ENCODE measurements at regions not wholly inside any gene's neighbourhood (a gene's known extent, or its start where the extent isn't known, plus 50 kb on each side); places are given as distances from the start of the nearest gene placed in this dataset.

- H3K27me3 ChIP-seq (ENCODE audit: control insufficient read depth, insufficient read depth, low read length), result no peaks in the 10 kb centered on the region
- no peaks in the 10 kb centered on the region for H3K36me3 ChIP-seq (ENCODE audit: control insufficient read depth, insufficient read depth, low read length)
- H3K27ac ChIP-seq (ENCODE audit: low read length), result no peak overlapping the region
- no peak overlapping the region for H3K4me3 ChIP-seq (ENCODE audit: low read length)
- peaks cover 3% of the 10 kb centered on the region for H3K4me1 ChIP-seq (ENCODE audit: control insufficient read depth, insufficient read depth, low read length)
- no peak for DNase-seq (ENCODE audit: low read depth, low spot score)
- WGBS (ENCODE audit: insufficient coverage, insufficient read length), result no CpG with 5 or more reads among the region's 3 CpGs
- H3K9me3 ChIP-seq (ENCODE audit: control insufficient read depth, insufficient read depth, low read length), result no peaks in the 10 kb centered on the region
These were observed 247.4 kb upstream of the CHRNA7 start for GRCh38 chr15:31782951-31783350.

- H3K4me3 ChIP-seq (ENCODE audit: low read length), result no peak overlapping the region
- no peaks in the 10 kb centered on the region for H3K27me3 ChIP-seq (ENCODE audit: control insufficient read depth, insufficient read depth, low read length)
- H3K4me1 ChIP-seq (ENCODE audit: control insufficient read depth, insufficient read depth, low read length), result peaks cover 3% of the 10 kb centered on the region
- no peak for DNase-seq (ENCODE audit: low read depth, low spot score)
- H3K27ac ChIP-seq (ENCODE audit: low read length), result no peak overlapping the region
- no peaks in the 10 kb centered on the region for H3K9me3 ChIP-seq (ENCODE audit: control insufficient read depth, insufficient read depth, low read length)
- H3K36me3 ChIP-seq (ENCODE audit: control insufficient read depth, insufficient read depth, low read length), result no peaks in the 10 kb centered on the region
- no CpG with 5 or more reads among the region's 4 CpGs for whole genome bisulfite sequencing (ENCODE audit: insufficient coverage, insufficient read length)
These were observed 244.0 kb upstream of the CHRNA7 start for GRCh38 chr15:31786360-31786759.

GRCh38 chr15:31788104-31788503 lies 242.2 kb upstream of the CHRNA7 start:
- Histone ChIP-seq H3K36me3 (ENCODE audit: control insufficient read depth, insufficient read depth, low read length) (no peaks in the 10 kb centered on the region), H3K4me1 (ENCODE audit: control insufficient read depth, insufficient read depth, low read length) (peaks cover 3% of the 10 kb centered on the region; the same call in 1 of the 2 replicates), H3K4me3 (ENCODE audit: low read length) (no peak overlapping the region), H3K9me3 (ENCODE audit: control insufficient read depth, insufficient read depth, low read length) (no peaks in the 10 kb centered on the region), H3K27ac (ENCODE audit: low read length) (no peak overlapping the region), H3K27me3 (ENCODE audit: control insufficient read depth, insufficient read depth, low read length) (no peaks in the 10 kb centered on the region)
- no peak for DNase-seq (ENCODE audit: low read depth, low spot score)
- whole genome bisulfite sequencing (ENCODE audit: insufficient coverage, insufficient read length), result no CpG with 5 or more reads among the region's 3 CpGs

GRCh38 chr15:31792611-31793199 lies 237.6 kb upstream of the CHRNA7 start:
- Histone ChIP-seq H3K27ac (ENCODE audit: low read length) (no peak overlapping the region), H3K4me3 (ENCODE audit: low read length) (no peak overlapping the region), H3K4me1 (ENCODE audit: control insufficient read depth, insufficient read depth, low read length) (peaks cover 2% of the 10 kb centered on the region; the same call in 1 of the 2 replicates), H3K36me3 (ENCODE audit: control insufficient read depth, insufficient read depth, low read length) (no peaks in the 10 kb centered on the region), H3K9me3 (ENCODE audit: control insufficient read depth, insufficient read depth, low read length) (no peaks in the 10 kb centered on the region), H3K27me3 (ENCODE audit: control insufficient read depth, insufficient read depth, low read length) (no peaks in the 10 kb centered on the region)
- no CpG with 5 or more reads among the region's 9 CpGs for WGBS (ENCODE audit: insufficient coverage, insufficient read length)
- no peak for DNase-seq (ENCODE audit: low read depth, low spot score)

- H3K9me3 ChIP-seq (ENCODE audit: control insufficient read depth, insufficient read depth, low read length), result no peaks in the 10 kb centered on the region
- H3K36me3 ChIP-seq (ENCODE audit: control insufficient read depth, insufficient read depth, low read length), result no peaks in the 10 kb centered on the region
- DNase-seq (ENCODE audit: low read depth, low spot score), result no peak
- H3K4me3 ChIP-seq (ENCODE audit: low read length), result no peak overlapping the region
- no peaks in the 10 kb centered on the region for H3K27me3 ChIP-seq (ENCODE audit: control insufficient read depth, insufficient read depth, low read length)
- H3K27ac ChIP-seq (ENCODE audit: low read length), result no peak overlapping the region
- H3K4me1 ChIP-seq (ENCODE audit: control insufficient read depth, insufficient read depth, low read length), result peaks cover 2% of the 10 kb centered on the region; the same call in 1 of the 2 replicates
- no CpG with 5 or more reads among the region's 1 CpG for WGBS (ENCODE audit: insufficient coverage, insufficient read length)
These were observed 231.0 kb upstream of the CHRNA7 start for GRCh38 chr15:31799319-31799714.

- DNase-seq (ENCODE audit: low read depth, low spot score), result no peak
- Histone ChIP-seq H3K4me1 (ENCODE audit: control insufficient read depth, insufficient read depth, low read length) (peaks cover 2% of the 10 kb centered on the region; the same call in 1 of the 2 replicates), H3K27ac (ENCODE audit: low read length) (no peak overlapping the region), H3K4me3 (ENCODE audit: low read length) (no peak overlapping the region), H3K9me3 (ENCODE audit: control insufficient read depth, insufficient read depth, low read length) (no peaks in the 10 kb centered on the region), H3K36me3 (ENCODE audit: control insufficient read depth, insufficient read depth, low read length) (no peaks in the 10 kb centered on the region), H3K27me3 (ENCODE audit: control insufficient read depth, insufficient read depth, low read length) (no peaks in the 10 kb centered on the region)
- WGBS (ENCODE audit: insufficient coverage, insufficient read length), result no CpG with 5 or more reads among the region's 7 CpGs
These were observed 230.5 kb upstream of the CHRNA7 start for GRCh38 chr15:31799715-31800321.

GRCh38 chr15:31801152-31801551 lies 229.2 kb upstream of the CHRNA7 start:
- H3K36me3 ChIP-seq (ENCODE audit: control insufficient read depth, insufficient read depth, low read length), result no peaks in the 10 kb centered on the region
- no peaks in the 10 kb centered on the region for H3K27me3 ChIP-seq (ENCODE audit: control insufficient read depth, insufficient read depth, low read length)
- no peaks in the 10 kb centered on the region for H3K4me1 ChIP-seq (ENCODE audit: control insufficient read depth, insufficient read depth, low read length)
- no peaks in the 10 kb centered on the region for H3K9me3 ChIP-seq (ENCODE audit: control insufficient read depth, insufficient read depth, low read length)
- no peak for DNase-seq (ENCODE audit: low read depth, low spot score)
- H3K27ac ChIP-seq (ENCODE audit: low read length), result no peak overlapping the region
- no CpG with 5 or more reads among the region's 5 CpGs for WGBS (ENCODE audit: insufficient coverage, insufficient read length)
- no peak overlapping the region for H3K4me3 ChIP-seq (ENCODE audit: low read length)

GRCh38 chr15:31802761-31803160 lies 227.6 kb upstream of the CHRNA7 start:
- H3K4me3 ChIP-seq (ENCODE audit: low read length), result no peak overlapping the region
- H3K4me1 ChIP-seq (ENCODE audit: control insufficient read depth, insufficient read depth, low read length), result no peaks in the 10 kb centered on the region
- no peaks in the 10 kb centered on the region for H3K27me3 ChIP-seq (ENCODE audit: control insufficient read depth, insufficient read depth, low read length)
- H3K9me3 ChIP-seq (ENCODE audit: control insufficient read depth, insufficient read depth, low read length), result no peaks in the 10 kb centered on the region
- no CpG with 5 or more reads among the region's 3 CpGs for WGBS (ENCODE audit: insufficient coverage, insufficient read length)
- DNase-seq (ENCODE audit: low read depth, low spot score), result no peak
- H3K36me3 ChIP-seq (ENCODE audit: control insufficient read depth, insufficient read depth, low read length), result no peaks in the 10 kb centered on the region
- H3K27ac ChIP-seq (ENCODE audit: low read length), result no peak overlapping the region

GRCh38 chr15:31803388-31803884 lies 226.9 kb upstream of the CHRNA7 start:
- Histone ChIP-seq H3K27ac (ENCODE audit: low read length) (no peak overlapping the region), H3K9me3 (ENCODE audit: control insufficient read depth, insufficient read depth, low read length) (no peaks in the 10 kb centered on the region), H3K36me3 (ENCODE audit: control insufficient read depth, insufficient read depth, low read length) (no peaks in the 10 kb centered on the region), H3K27me3 (ENCODE audit: control insufficient read depth, insufficient read depth, low read length) (no peaks in the 10 kb centered on the region), H3K4me1 (ENCODE audit: control insufficient read depth, insufficient read depth, low read length) (no peaks in the 10 kb centered on the region), H3K4me3 (ENCODE audit: low read length) (no peak overlapping the region)
- no CpG with 5 or more reads among the region's 3 CpGs for WGBS (ENCODE audit: insufficient coverage, insufficient read length)
- no peak for DNase-seq (ENCODE audit: low read depth, low spot score)

GRCh38 chr15:31805090-31805662 lies 225.1 kb upstream of the CHRNA7 start:
- Histone ChIP-seq H3K27me3 (ENCODE audit: control insufficient read depth, insufficient read depth, low read length) (no peaks in the 10 kb centered on the region), H3K4me3 (ENCODE audit: low read length) (no peak overlapping the region), H3K4me1 (ENCODE audit: control insufficient read depth, insufficient read depth, low read length) (no peaks in the 10 kb centered on the region), H3K36me3 (ENCODE audit: control insufficient read depth, insufficient read depth, low read length) (no peaks in the 10 kb centered on the region), H3K27ac (ENCODE audit: low read length) (no peak overlapping the region), H3K9me3 (ENCODE audit: control insufficient read depth, insufficient read depth, low read length) (no peaks in the 10 kb centered on the region)
- no peak for DNase-seq (ENCODE audit: low read depth, low spot score)
- no CpG with 5 or more reads among the region's 5 CpGs for WGBS (ENCODE audit: insufficient coverage, insufficient read length)

Measured in iPS DF 6.9 (cell line).